Panc1 (cell line): ENCODE measurements at regions not wholly inside any gene's neighbourhood (a gene's known extent, or its start where the extent isn't known, plus 50 kb on each side); places are given as distances from the start of the nearest gene placed in this dataset.

Experiments used
- CTCF ChIP-seq: fragments of 450-650 bp; IDR thresholded peaks from 2 replicates; pipeline ENCODE4 v1.5.1; 2017; ENCODE audit warnings: mild to moderate bottlenecking
- POLR2AphosphoS5 ChIP-seq: IDR thresholded peaks from 2 replicates; pipeline ENCODE4 v1.6.1; 2012; ENCODE audit warnings: mild to moderate bottlenecking, low read depth, low read length, moderate library complexity
- REST ChIP-seq, 2 experiments: IDR thresholded peaks; 2 replicates each; pipeline ENCODE4 v1.6.1; 2011 to 2012; ENCODE audit warnings: low read depth in 2 of 2, control low read depth in 1 of 2, low read length in 1 of 2, mild to moderate bottlenecking in 1 of 2, moderate library complexity in 1 of 2; ENCODE audit not compliant: insufficient read depth in 1 of 2
- SIN3A ChIP-seq: IDR thresholded peaks from 2 replicates; pipeline ENCODE4 v1.6.1; 2012; ENCODE audit warnings: low read depth, mild to moderate bottlenecking, low read length, moderate library complexity, borderline replicate concordance; ENCODE audit not compliant: insufficient read depth

- TF ChIP-seq CTCF = no peak
- no peak for TF ChIP-seq POLR2AphosphoS5
- TF ChIP-seq SIN3A = no peak
- no peak for TF ChIP-seq REST (IDR thresholded peaks at IDR 0.05; ENCODE audit: insufficient read depth in 1 of 2, low read depth in 2 of 2, low read length in 1 of 2)
These were observed 1643.4 kb upstream of the MIR17HG start for GRCh38 chr13:89704040-89704439.
